Natural killer cell (primary cell): ENCODE measurements at regions not wholly inside any gene's neighbourhood (a gene's known extent, or its start where the extent isn't known, plus 50 kb on each side); places are given as distances from the start of the nearest gene placed in this dataset.

Experiments used
- ATAC-seq, 3 donors: fragments of 150-1000 bp in 2 of 3; fragments of 200-7000 bp in 1 of 3; cut with Tn5 transposase; 1 replicate in 1 of 3; 2 replicates in 2 of 3; pipeline ENCODE4 v1.10.0; 2021; ENCODE audit warnings: mild to moderate bottlenecking in 2 of 3, moderate library complexity in 2 of 3
- DNase-seq, 2 donors: peaks; one replicate each; pipeline versions ENCODE4 v3.0.0 to v3.0.0-alpha.2; 2013 to 2021; ENCODE audit warnings: mixed read lengths in 1 of 2
- H3K27ac ChIP-seq: one replicate; pipeline ENCODE4 v1.5.1; 2013; ENCODE audit warnings: mild to moderate bottlenecking, low read length
- H3K27me3 ChIP-seq: one replicate; pipeline ENCODE4 v1.6.1; 2013; ENCODE audit warnings: low read length; ENCODE audit not compliant: control insufficient read depth, insufficient read depth
- H3K36me3 ChIP-seq: one replicate; pipeline ENCODE4 v1.6.1; 2013; ENCODE audit warnings: low read length; ENCODE audit not compliant: control insufficient read depth, insufficient read depth
- H3K4me1 ChIP-seq: one replicate; pipeline ENCODE4 v1.6.1; 2013; ENCODE audit warnings: low read length; ENCODE audit not compliant: control insufficient read depth, insufficient read depth
- H3K4me3 ChIP-seq: one replicate; pipeline ENCODE4 v1.5.1; 2013; ENCODE audit warnings: low read length
- H3K9me3 ChIP-seq: one replicate; pipeline ENCODE4 v1.6.1; 2013; ENCODE audit warnings: low read length; ENCODE audit not compliant: control insufficient read depth, insufficient read depth
- H3K27ac Mint-ChIP-seq, 2 donors: one replicate each; pipeline ENCODE4 v1.8.0; 2022; ENCODE audit warnings: mild to moderate bottlenecking in 2 of 2, mixed read lengths in 2 of 2, moderate library complexity in 1 of 2
- H3K27me3 Mint-ChIP-seq, 2 donors: one replicate each; pipeline ENCODE4 v1.8.0; 2022; ENCODE audit warnings: low read depth in 2 of 2, mixed read lengths in 2 of 2
- H3K36me3 Mint-ChIP-seq: one replicate; pipeline ENCODE4 v1.8.0; 2022; ENCODE audit warnings: mixed read lengths
- H3K4me1 Mint-ChIP-seq, 2 donors: one replicate each; pipeline ENCODE4 v1.8.0; 2022; ENCODE audit warnings: mixed read lengths in 2 of 2
- H3K4me3 Mint-ChIP-seq: one replicate; pipeline ENCODE4 v1.8.0; 2022; ENCODE audit warnings: mild to moderate bottlenecking, moderate library complexity, mixed read lengths
- H3K9me3 Mint-ChIP-seq, 2 donors: one replicate each; pipeline ENCODE4 v1.8.0; 2022; ENCODE audit warnings: mixed read lengths in 2 of 2
- CTCF ChIP-seq: fragments of 200-600 bp; IDR thresholded peaks from one replicate; pipeline ENCODE4 v1.8.0; 2022; ENCODE audit warnings: antibody characterized with exemption
- WGBS: methylation state at CpG from one replicate; pipeline ENCODE4 v1.1.7; 2013; ENCODE audit warnings: missing lambda C conversion rate; ENCODE audit not compliant: insufficient coverage; 5-methylcytosine and 5-hydroxymethylcytosine counted together
- intact Hi-C: fragments of 100-400 bp; cut with micrococcal nuclease; formaldehyde crosslinking; loops from one replicate; pipeline ENCODE4 v1.14.2; 2022

- H3K4me1 ChIP-seq = peaks cover 16% of the 10 kb centered on the region
- Mint-ChIP-seq H3K27ac (peak overlapping the region; percentile 1 to 37), H3K4me3 (no peak overlapping the region), H3K36me3 (no peaks in the 10 kb centered on the region), H3K9me3 (no peaks in the 10 kb centered on the region), H3K27me3 (no peaks in the 10 kb centered on the region), H3K4me1 (peaks cover 28 to 61% of the 10 kb centered on the region in 2 donors)
- intact Hi-C loops = no loop called here
- H3K36me3 ChIP-seq = no peaks in the 10 kb centered on the region
- H3K27me3 ChIP-seq = no peaks in the 10 kb centered on the region
- 81% methylated on average over 19 of the region's 19 CpGs for WGBS
- H3K9me3 ChIP-seq = no peaks in the 10 kb centered on the region
- DNase-seq (no peak), ATAC-seq (no peak)
- TF ChIP-seq CTCF = no peak
- H3K4me3 ChIP-seq = no peak overlapping the region
- H3K27ac ChIP-seq = no peak overlapping the region
These were observed 68.8 kb upstream of the ABL1 start for GRCh38 chr9:130766021-130766926.

- Mint-ChIP-seq H3K4me1 (peaks cover 24 to 56% of the 10 kb centered on the region in 2 donors), H3K27me3 (no peaks in the 10 kb centered on the region), H3K36me3 (no peaks in the 10 kb centered on the region), H3K27ac (peak overlapping the region; percentile 1 to 37), H3K9me3 (no peaks in the 10 kb centered on the region), H3K4me3 (no peak overlapping the region)
- no peak for DNase-seq
- no peak for TF ChIP-seq CTCF
- intact Hi-C loops = no loop called here
- Histone ChIP-seq H3K27me3 (no peaks in the 10 kb centered on the region), H3K9me3 (no peaks in the 10 kb centered on the region), H3K4me3 (no peak overlapping the region), H3K4me1 (peaks cover 16% of the 10 kb centered on the region), H3K27ac (no peak overlapping the region), H3K36me3 (no peaks in the 10 kb centered on the region)
- 63% methylated on average over 4 of the region's 4 CpGs for WGBS
- ATAC-seq = no peak
These were observed 68.1 kb upstream of the ABL1 start for GRCh38 chr9:130766927-130767307.

- no peak overlapping the region for H3K27ac ChIP-seq
- Mint-ChIP-seq H3K4me3 (no peak overlapping the region), H3K4me1 (peaks cover 24 to 54% of the 10 kb centered on the region in 2 donors), H3K9me3 (no peaks in the 10 kb centered on the region), H3K27ac (peak overlapping the region in 1 of 2 donors; percentile 45), H3K27me3 (no peaks in the 10 kb centered on the region), H3K36me3 (no peaks in the 10 kb centered on the region)
- H3K9me3 ChIP-seq = no peaks in the 10 kb centered on the region
- WGBS = 64% methylated on average over 6 of the region's 6 CpGs
- intact Hi-C loops = no loop called here
- H3K4me1 ChIP-seq = peaks cover 16% of the 10 kb centered on the region
- TF ChIP-seq CTCF = no peak
- DNase-seq (no peak), ATAC-seq (no peak)
- H3K4me3 ChIP-seq = no peak overlapping the region
- no peaks in the 10 kb centered on the region for H3K27me3 ChIP-seq
- no peaks in the 10 kb centered on the region for H3K36me3 ChIP-seq
These were observed 66.8 kb upstream of the ABL1 start for GRCh38 chr9:130768265-130768664.
